ENCODE measurements at regions not wholly inside any gene's neighbourhood (a gene's known extent, or its start where the extent isn't known, plus 50 kb on each side); places are given as distances from the start of the nearest gene placed in this dataset.
"Not testable (repeated sequence)": the region's sequence is repeated elsewhere in the genome, so short reads cannot be mapped to it uniquely, and the experiment has no call there.

GRCh38 chr10:84634636-84635035, 306.2 kb downstream of the CCSER2 start:
- no peaks in the 10 kb centered on the region for H3K4me1 ChIP-seq
- peaks cover 0 to 7% (median 0%) of the 10 kb centered on the region in 4 donors for H3K9me3 ChIP-seq

GRCh38 chr10:84650628-84651027, 322.2 kb downstream of the CCSER2 start:
- not testable (repeated sequence) for H3K4me3 ChIP-seq
- WGBS = 67% methylated on average over 1 of the region's 1 CpG

More at GRCh38 chr10:84634636-84635035, 306.2 kb downstream of the CCSER2 start:
- no peaks in the 10 kb centered on the region for H3K27me3 ChIP-seq
- WGBS = 83% methylated on average over 5 of the region's 5 CpGs
- TF ChIP-seq POLR2AphosphoS5 (IDR thresholded peaks at IDR 0.05) (no peak), EP300 (IDR thresholded peaks at IDR 0.05) (no peak), POLR2A (IDR thresholded peaks at IDR 0.05; ENCODE audit: low read depth) (no peak), CTCF (IDR thresholded peaks at IDR 0.05) (no peak)
- intact Hi-C loops (cut with DNase I) = no loop called here
- no peak overlapping the region for H3K4me3 ChIP-seq
- DNase-seq (ENCODE audit: extremely low spot score) = no peak
- no peaks in the 10 kb centered on the region for H3K36me3 ChIP-seq
- H3K27ac ChIP-seq (replicated peaks in 1 of 4) = no peak overlapping the region

GRCh38 chr10:84654671-84655070, 326.3 kb downstream of the CCSER2 start:
- WGBS = 52% methylated on average over 2 of the region's 2 CpGs
- Histone ChIP-seq H3K9me3 (peaks cover 0 to 3% (median 0%) of the 10 kb centered on the region in 4 donors), H3K27me3 (peaks cover 0 to 6% (median 0%) of the 10 kb centered on the region in 4 donors), H3K36me3 (no peaks in the 10 kb centered on the region), H3K27ac (replicated peaks in 1 of 4) (no peak overlapping the region), H3K4me3 (no peak overlapping the region), H3K4me1 (no peaks in the 10 kb centered on the region)
- DNase-seq (ENCODE audit: extremely low spot score) = no peak
- no peak for TF ChIP-seq EP300 (IDR thresholded peaks at IDR 0.05)
- no peak for TF ChIP-seq POLR2AphosphoS5 (IDR thresholded peaks at IDR 0.05)
- no peak for TF ChIP-seq CTCF (IDR thresholded peaks at IDR 0.05)
- no peak for TF ChIP-seq POLR2A (IDR thresholded peaks at IDR 0.05; ENCODE audit: low read depth)
- intact Hi-C loops (cut with DNase I) = no loop called here

More at GRCh38 chr10:84650628-84651027, 322.2 kb downstream of the CCSER2 start:
- DNase-seq (ENCODE audit: extremely low spot score); H3K9me3 ChIP-seq; H3K4me1 ChIP-seq; H3K27ac ChIP-seq (replicated peaks in 1 of 4); H3K27me3 ChIP-seq; H3K36me3 ChIP-seq; intact Hi-C loops (cut with DNase I): not testable (repeated sequence)

GRCh38 chr10:84659027-84659426, 330.6 kb downstream of the CCSER2 start:
- 92% methylated on average over 6 of the region's 6 CpGs for WGBS
- no peaks in the 10 kb centered on the region for H3K4me1 ChIP-seq
- intact Hi-C loops (cut with DNase I) = no loop called here
- no peak for TF ChIP-seq EP300 (IDR thresholded peaks at IDR 0.05)
- peaks cover 0 to 6% (median 0%) of the 10 kb centered on the region in 4 donors for H3K27me3 ChIP-seq
- DNase-seq (ENCODE audit: extremely low spot score) = no peak
- no peak overlapping the region for H3K4me3 ChIP-seq
- H3K27ac ChIP-seq (replicated peaks in 1 of 4) = no peak overlapping the region
- H3K36me3 ChIP-seq = no peaks in the 10 kb centered on the region
- no peaks in the 10 kb centered on the region for H3K9me3 ChIP-seq

GRCh38 chr10:84659497-84660439, 331.4 kb downstream of the CCSER2 start:
- no peaks in the 10 kb centered on the region for H3K4me1 ChIP-seq
- intact Hi-C loops (cut with DNase I) = no loop called here
- no peaks in the 10 kb centered on the region for H3K36me3 ChIP-seq

More at GRCh38 chr10:84659497-84660439, 331.4 kb downstream of the CCSER2 start:
- Histone ChIP-seq H3K27ac (replicated peaks in 1 of 4) (no peak overlapping the region), H3K27me3 (peaks cover 0 to 6% (median 0%) of the 10 kb centered on the region in 4 donors), H3K9me3 (no peaks in the 10 kb centered on the region), H3K4me3 (no peak overlapping the region)
- 61% methylated on average over 12 of the region's 12 CpGs for WGBS
- peak; percentile 86 for DNase-seq (ENCODE audit: extremely low spot score)
- TF ChIP-seq CTCF (IDR thresholded peaks at IDR 0.05) = no peak
- no peak for TF ChIP-seq POLR2AphosphoS5 (IDR thresholded peaks at IDR 0.05)
- TF ChIP-seq POLR2A (IDR thresholded peaks at IDR 0.05; ENCODE audit: low read depth) = no peak
- no peak for TF ChIP-seq EP300 (IDR thresholded peaks at IDR 0.05)
